ENCODE measurements at regions not wholly inside any gene's neighbourhood (a gene's known extent, or its start where the extent isn't known, plus 50 kb on each side); places are given as distances from the start of the nearest gene placed in this dataset.

GRCh38 chr15:70358011-70358819 is 260.5 kb upstream of the TLE3 start:
- DNase-seq, result no peak

- no peak for DNase-seq
Observed at GRCh38 chr15:70357453-70357852, 259.7 kb upstream of the TLE3 start.

GRCh38 chr15:70356919-70357318 is 259.2 kb upstream of the TLE3 start:
- no peak for DNase-seq

GRCh38 chr15:70356062-70356860 is 258.5 kb upstream of the TLE3 start:
- no peak for DNase-seq

- no peak for DNase-seq
Observed at GRCh38 chr15:70355275-70355795, 257.6 kb upstream of the TLE3 start.

GRCh38 chr15:70354346-70354905 is 256.7 kb upstream of the TLE3 start:
- DNase-seq, result no peak

- no peak for DNase-seq
Observed at GRCh38 chr15:70353606-70354345, 256.1 kb upstream of the TLE3 start.

- DNase-seq, result no peak
Observed at GRCh38 chr15:70351941-70352774, 254.4 kb upstream of the TLE3 start.

GRCh38 chr15:70351391-70351790 is 253.7 kb upstream of the TLE3 start:
- no peak for DNase-seq

GRCh38 chr15:70348581-70349344 is 251.0 kb upstream of the TLE3 start:
- DNase-seq, result no peak

- no peak for DNase-seq
Observed at GRCh38 chr15:70348226-70348543, 250.5 kb upstream of the TLE3 start.

GRCh38 chr15:70347321-70348225 is 249.9 kb upstream of the TLE3 start:
- DNase-seq, result no peak

- no peak for DNase-seq
Observed at GRCh38 chr15:70345251-70346019, 247.7 kb upstream of the TLE3 start.

GRCh38 chr15:70344666-70345065 is 246.9 kb upstream of the TLE3 start:
- DNase-seq, result no peak

- DNase-seq, result no peak
Observed at GRCh38 chr15:70343961-70344621, 246.4 kb upstream of the TLE3 start.

- no peak for DNase-seq
Observed at GRCh38 chr15:70342554-70343548, 245.1 kb upstream of the TLE3 start.

- DNase-seq, result no peak
Observed at GRCh38 chr15:70342141-70342540, 244.4 kb upstream of the TLE3 start.

- no peak for DNase-seq
Observed at GRCh38 chr15:70341566-70341965, 243.8 kb upstream of the TLE3 start.
